ENCODE measurements at regions not wholly inside any gene's neighbourhood (a gene's known extent, or its start where the extent isn't known, plus 50 kb on each side); places are given as distances from the start of the nearest gene placed in this dataset.

DNA sequence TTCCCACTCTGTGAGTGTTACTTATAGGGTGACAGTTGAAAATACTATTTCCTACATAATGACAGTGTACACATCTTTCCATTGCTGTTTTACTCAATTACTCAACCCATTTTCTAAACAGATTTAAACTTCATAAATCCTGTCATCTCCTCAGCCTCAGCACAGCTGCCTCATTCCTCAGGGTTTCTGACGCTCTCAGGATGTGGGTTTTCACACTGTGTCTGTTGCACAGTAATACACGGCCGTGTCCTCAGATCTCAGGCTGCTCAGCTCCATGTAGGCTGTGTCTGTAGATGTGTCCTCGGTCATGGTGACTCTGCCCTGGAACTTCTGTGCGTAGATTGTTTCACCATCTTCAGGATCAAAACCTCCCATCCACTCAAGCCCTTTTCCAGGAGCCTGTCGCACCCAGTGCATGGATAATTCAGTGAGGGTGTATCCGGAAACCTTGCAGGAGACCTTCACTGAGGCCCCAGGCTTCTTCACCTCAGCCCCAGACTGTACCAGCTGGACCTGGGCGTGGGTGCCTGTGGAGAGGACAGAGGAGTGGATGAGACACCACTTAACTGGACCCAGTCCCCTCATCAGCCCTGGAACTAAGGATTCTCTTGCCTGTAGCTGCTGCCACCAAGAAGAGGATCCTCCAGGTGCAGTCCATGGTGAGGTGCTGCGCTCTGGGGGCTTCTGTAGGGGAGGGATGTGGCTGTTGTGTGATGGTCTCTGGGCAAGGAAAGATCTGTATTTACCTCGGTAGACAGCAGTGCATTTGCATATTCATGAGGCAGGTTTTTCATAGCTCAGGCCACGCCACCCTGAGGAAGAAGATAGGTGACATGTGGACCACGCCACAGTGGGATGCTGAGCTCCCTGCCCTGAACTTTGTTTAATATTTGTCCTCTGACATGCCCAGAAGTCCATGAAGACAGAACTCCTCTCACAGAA, 750.2 kb downstream of the TMEM121 start:
- no peak for ATAC-seq
- Histone ChIP-seq H3K4me1 (no peaks in the 10 kb centered on the region), H3K4me3 (no peak overlapping the region), H3K27me3 (peaks cover 4 to 29% of the 10 kb centered on the region in 2 donors), H3K9me3 (no peaks in the 10 kb centered on the region), H3K27ac (no peak overlapping the region), H3K36me3 (no peaks in the 10 kb centered on the region)
- intact Hi-C loops (cut with DNase I) = no loop called here
- DNase-seq = no peak
- TF ChIP-seq, protein P1, sequence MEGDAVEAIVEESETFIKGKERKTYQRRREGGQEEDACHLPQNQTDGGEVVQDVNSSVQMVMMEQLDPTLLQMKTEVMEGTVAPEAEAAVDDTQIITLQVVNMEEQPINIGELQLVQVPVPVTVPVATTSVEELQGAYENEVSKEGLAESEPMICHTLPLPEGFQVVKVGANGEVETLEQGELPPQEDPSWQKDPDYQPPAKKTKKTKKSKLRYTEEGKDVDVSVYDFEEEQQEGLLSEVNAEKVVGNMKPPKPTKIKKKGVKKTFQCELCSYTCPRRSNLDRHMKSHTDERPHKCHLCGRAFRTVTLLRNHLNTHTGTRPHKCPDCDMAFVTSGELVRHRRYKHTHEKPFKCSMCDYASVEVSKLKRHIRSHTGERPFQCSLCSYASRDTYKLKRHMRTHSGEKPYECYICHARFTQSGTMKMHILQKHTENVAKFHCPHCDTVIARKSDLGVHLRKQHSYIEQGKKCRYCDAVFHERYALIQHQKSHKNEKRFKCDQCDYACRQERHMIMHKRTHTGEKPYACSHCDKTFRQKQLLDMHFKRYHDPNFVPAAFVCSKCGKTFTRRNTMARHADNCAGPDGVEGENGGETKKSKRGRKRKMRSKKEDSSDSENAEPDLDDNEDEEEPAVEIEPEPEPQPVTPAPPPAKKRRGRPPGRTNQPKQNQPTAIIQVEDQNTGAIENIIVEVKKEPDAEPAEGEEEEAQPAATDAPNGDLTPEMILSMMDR (IDR thresholded peaks at IDR 0.05) = no peak

DNA sequence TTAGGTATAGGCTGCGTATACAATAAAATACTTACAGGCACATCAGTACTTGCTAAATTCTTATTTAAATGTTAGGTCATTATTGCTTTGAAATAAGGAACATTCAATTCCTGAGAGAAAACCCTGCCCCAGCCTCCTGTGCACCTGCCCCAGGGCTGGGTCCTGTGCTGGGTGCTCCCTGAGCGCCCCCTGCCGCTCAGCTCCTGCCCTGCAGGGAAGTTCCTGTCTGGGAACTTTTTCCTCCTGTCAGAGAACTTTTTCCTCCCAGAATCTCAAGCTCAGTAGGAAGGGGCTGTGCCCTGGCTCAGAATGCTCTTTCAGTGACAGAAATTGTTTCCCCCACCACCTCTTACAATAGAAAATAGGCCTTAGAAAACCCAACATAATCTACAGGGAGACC, 751.1 kb downstream of the TMEM121 start:
- no peaks in the 10 kb centered on the region for H3K4me1 ChIP-seq
- peaks cover 0 to 29% of the 10 kb centered on the region in 2 donors for H3K27me3 ChIP-seq
- intact Hi-C loops (cut with DNase I) = no loop called here
- H3K36me3 ChIP-seq = no peaks in the 10 kb centered on the region
- TF ChIP-seq, protein P1 (IDR thresholded peaks at IDR 0.05) = peak; percentile 42
- ATAC-seq (peak; percentile 58), DNase-seq (no peak)
- H3K4me3 ChIP-seq = no peak overlapping the region
- no peaks in the 10 kb centered on the region for H3K9me3 ChIP-seq
- no peak overlapping the region for H3K27ac ChIP-seq

DNA sequence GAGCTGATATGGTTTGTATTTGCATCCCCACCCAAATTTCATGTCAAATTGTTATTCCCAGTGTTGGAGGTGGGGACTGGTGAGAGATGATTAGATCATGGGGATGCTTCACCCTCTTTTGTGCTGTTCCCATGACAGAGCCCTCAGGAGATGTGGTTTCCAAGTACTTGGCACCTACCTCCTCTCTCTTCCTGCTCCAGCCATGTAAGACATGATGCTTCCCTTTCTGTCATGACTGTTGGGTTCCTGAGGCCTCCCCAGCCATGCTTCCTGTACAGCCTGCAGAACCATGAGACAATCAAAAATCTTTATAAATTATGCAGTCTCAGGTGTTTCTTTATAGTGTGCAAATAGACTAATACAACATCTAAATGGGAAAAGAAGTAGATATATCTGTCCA, 754.5 kb downstream of the TMEM121 start:
- Histone ChIP-seq H3K4me3 (no peak overlapping the region), H3K27ac (no peak overlapping the region), H3K4me1 (no peaks in the 10 kb centered on the region), H3K27me3 (peaks cover 0 to 29% of the 10 kb centered on the region in 2 donors), H3K36me3 (no peaks in the 10 kb centered on the region), H3K9me3 (no peaks in the 10 kb centered on the region)
- TF ChIP-seq, protein P1 (IDR thresholded peaks at IDR 0.05) = no peak
- intact Hi-C loops (cut with DNase I) = no loop called here
- ATAC-seq (no peak), DNase-seq (no peak)

DNA sequence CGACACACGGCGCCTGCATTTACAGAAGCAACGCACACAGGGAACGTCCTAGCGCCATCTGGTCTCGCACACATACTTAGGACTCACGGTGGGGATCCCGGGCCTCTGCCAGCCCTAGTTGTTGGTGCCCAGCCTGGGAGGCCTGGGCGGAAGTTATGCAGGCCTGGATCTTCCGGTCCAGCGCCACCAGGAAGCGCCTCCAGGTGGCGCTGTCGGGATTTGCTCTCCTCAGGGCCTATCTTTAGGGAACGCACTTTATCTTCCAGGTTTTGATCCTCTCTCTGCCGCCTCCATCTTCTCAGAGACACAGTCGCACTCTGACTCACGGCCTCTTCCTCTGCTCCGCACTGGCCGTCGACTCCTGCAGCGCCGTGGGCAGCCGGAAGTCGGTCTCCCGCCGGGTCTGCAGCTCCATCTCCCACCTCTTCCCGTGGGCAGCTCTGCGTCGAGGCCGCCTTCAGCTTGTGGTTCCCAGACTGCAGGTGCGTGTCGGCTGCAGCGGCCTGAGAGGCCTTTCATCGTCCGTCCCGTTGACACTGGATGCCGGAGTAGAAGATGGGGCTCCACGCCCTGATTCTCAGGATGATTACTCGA, 760.4 kb downstream of the TMEM121 start:
- Histone ChIP-seq H3K27ac (no peak overlapping the region), H3K27me3 (peaks cover 0 to 16% of the 10 kb centered on the region in 2 donors), H3K4me1 (no peaks in the 10 kb centered on the region), H3K9me3 (no peaks in the 10 kb centered on the region), H3K36me3 (no peaks in the 10 kb centered on the region), H3K4me3 (no peak overlapping the region)
- TF ChIP-seq, protein P1 (IDR thresholded peaks at IDR 0.05) = no peak
- intact Hi-C loops (cut with DNase I) = no loop called here
- DNase-seq = no peak
- ATAC-seq = no peak

DNA sequence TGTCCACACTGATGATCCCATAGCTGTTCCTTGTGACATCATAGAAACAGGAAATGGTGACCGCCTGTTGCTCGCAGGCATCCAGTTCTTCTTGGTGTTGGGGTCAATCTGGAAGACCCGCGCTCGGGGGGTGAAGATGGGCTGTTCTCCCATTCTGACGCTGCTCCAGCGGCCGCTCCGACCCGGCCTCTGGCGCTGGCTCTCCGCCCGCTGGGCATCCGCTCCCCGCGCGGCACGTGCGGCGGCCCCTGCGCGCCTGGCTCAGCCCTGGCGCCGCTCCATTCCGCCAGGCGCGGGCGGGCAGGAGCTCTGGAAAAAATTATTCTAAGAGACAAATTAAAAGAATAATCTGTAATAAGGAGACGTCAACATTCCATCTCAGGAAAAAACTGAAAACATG, 761.1 kb downstream of the TMEM121 start:
- TF ChIP-seq, protein P1 (IDR thresholded peaks at IDR 0.05) = no peak
- Histone ChIP-seq H3K27me3 (peaks cover 0 to 16% of the 10 kb centered on the region in 2 donors), H3K27ac (no peak overlapping the region), H3K9me3 (no peaks in the 10 kb centered on the region), H3K4me1 (no peaks in the 10 kb centered on the region), H3K4me3 (no peak overlapping the region), H3K36me3 (no peaks in the 10 kb centered on the region)
- intact Hi-C loops (cut with DNase I) = no loop called here
- ATAC-seq = no peak
- no peak for DNase-seq

All from left lung (tissue), 4 donors.